MM.1S (cell line): ENCODE measurements at regions not wholly inside any gene's neighbourhood (a gene's known extent, or its start where the extent isn't known, plus 50 kb on each side); places are given as distances from the start of the nearest gene placed in this dataset.

ENCODE experiments used
- CTCF ChIP-seq: fragments of 300-600 bp; sonication (generic); IDR thresholded peaks from 2 replicates; pipeline ENCODE4 v1.5.1; 2016; ENCODE audit warnings: antibody characterized with exemption, low read length, mixed read lengths
- EZH2 ChIP-seq: fragments of 300-600 bp; sonication (generic); optimal IDR thresholded peaks from 2 replicates; pipeline ENCODE3; 2017; ENCODE audit warnings: low read depth, mild to moderate bottlenecking, antibody characterized with exemption, low read length, mixed read lengths
- EZH2phosphoT487 ChIP-seq: fragments of 300-600 bp; sonication (generic); IDR thresholded peaks from 2 replicates; pipeline ENCODE4 v1.6.1; 2018; ENCODE audit warnings: antibody characterized with exemption, low read length

DNA sequence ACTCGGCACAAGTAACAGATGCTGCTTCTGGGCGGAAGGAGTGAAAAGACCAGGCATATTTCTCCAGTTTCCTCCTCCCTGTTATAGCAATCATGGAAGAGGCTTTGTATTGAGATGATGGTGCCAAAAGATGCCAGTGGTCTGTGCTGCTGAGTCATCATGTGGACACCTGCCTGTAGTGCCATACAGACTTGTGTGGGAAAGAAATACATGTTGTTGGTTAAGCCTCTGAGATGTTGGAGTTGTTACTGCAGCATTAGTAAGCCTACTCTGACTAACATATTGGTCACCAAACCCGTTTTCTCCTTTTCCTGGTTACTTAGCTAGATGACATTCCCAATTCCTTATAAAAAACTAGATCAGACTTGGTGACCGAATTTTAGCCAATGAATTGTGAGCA lies 356.9 kb downstream of the ZNF521 start:
- TF ChIP-seq CTCF (no peak), EZH2phosphoT487 (no peak), EZH2 (no peak)
